GM18502 (cell line): ENCODE measurements at regions not wholly inside any gene's neighbourhood (a gene's known extent, or its start where the extent isn't known, plus 50 kb on each side); places are given as distances from the start of the nearest gene placed in this dataset.
"Not testable (repeated sequence)": the region's sequence is repeated elsewhere in the genome, so short reads cannot be mapped to it uniquely, and the experiment has no call there.

Source experiments
- ATAC-seq: cut with Tn5 transposase; IDR thresholded peaks from one replicate; pipeline ENCODE4 v1.9.1; 2021; ENCODE audit warnings: mild to moderate bottlenecking; ENCODE audit not compliant: unreplicated experiment, poor library complexity

DNA sequence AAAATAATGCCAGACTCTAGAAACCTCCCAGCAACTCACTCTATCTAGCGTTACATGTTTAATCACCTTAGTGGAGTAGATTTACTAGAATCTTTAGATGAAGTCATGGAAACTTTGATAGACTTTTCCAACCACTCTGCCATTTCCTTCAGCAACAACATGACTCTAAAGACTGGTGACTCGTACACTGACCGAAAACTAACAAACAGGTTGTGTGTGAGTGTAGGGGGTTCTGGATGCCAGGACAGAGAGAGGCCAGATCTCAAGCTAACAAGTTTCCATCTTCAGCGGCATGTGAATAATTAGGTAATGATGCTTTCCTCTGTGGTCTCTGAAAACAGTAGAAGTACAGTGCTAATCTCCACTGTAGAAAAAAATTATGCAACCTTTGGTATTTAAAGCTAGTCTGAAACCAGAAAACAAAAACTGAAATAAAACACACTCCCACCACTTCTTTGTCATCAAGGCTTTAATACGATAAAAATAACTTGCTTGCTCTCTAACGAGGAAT is 286.4 kb downstream of the PRDM5 start:
- ATAC-seq: no peak

GRCh38 chr4:120633810-120634209 is 288.7 kb downstream of the PRDM5 start:
- ATAC-seq: no peak

DNA sequence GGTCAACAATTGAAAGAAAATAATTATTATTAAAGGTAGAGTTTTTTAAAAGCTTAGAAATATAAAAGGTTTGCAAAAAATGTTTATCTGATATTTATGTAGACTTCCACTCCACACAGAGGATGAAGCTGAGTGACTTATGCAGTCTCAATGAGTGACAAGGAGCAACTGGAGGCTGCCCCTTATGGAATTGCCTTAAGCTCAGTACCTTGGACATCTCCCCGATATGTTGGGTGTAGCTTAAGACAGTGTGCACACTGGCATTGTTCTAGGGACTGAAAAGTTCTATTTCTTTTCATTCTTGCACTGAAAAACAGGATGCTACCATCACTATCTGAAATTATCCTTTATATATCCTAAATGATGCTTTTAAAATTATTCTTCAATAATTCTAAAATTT is 292.1 kb downstream of the PRDM5 start:
- ATAC-seq: no peak

GRCh38 chr4:120629546-120630108 is 292.9 kb downstream of the PRDM5 start:
- ATAC-seq: no peak

DNA sequence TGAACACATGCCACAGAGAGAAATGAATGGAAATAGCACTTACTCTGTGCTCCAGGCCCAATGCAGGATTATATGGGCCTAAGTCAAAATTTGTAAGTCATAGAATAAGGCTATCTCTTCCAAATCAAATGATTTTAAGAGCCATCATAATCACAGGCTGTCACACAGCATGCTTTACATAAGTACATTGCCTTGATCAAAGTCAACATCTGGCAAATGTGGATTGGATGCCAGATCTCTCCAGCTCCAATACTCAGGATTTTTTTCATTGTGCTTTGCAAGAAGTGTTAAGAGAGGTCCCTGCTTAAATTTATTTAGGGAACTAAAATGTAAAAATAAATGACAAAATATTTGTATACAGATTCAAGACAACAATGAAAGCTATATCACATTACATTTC is 299.9 kb downstream of the PRDM5 start:
- no peak for ATAC-seq

GRCh38 chr4:120617171-120617570 is 305.4 kb downstream of the PRDM5 start:
- ATAC-seq: no peak

GRCh38 chr4:120616041-120616440 is 306.5 kb downstream of the PRDM5 start:
- no peak for ATAC-seq

- no peak for ATAC-seq
Measured at GRCh38 chr4:120613778-120614177, 308.7 kb downstream of the PRDM5 start.

DNA sequence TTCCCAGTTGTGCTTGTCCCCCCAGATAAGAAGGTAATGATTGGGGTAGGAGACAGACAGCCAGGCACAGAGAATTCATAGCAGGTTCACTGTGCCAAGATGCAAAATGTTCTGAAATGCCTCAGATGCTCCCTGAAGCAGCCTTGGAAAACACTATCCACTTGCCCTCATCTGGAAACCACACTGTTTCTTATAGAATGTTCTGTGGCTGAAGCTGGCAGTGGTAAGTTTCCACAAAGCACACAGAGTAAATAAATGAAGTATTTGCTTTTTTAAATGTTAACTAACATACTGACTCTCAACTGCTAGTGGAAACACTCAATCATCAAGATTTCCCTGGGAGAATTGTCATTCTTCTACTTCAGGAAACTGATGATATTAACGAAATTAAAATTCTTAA is 311.4 kb downstream of the PRDM5 start:
- ATAC-seq: no peak

DNA sequence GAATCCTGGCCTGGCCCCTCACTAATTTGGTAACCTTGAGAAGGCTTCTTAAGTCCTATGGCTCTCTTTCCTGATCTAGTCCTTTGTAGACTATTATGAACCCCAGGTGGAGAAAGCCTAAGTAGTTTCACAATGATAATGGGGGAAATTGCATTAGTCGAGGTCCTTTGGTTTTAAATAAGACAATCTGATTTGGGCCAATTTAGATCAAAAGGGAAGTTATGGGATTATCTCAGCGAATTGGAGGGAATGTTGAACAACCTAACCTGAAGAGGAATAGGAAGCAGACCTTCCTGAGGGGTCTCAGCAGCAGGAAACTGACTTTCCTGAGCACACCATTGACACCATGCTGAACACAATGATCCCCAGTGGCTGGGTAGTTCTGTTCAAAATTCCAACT is 331.5 kb downstream of the PRDM5 start:
- no peak for ATAC-seq

DNA sequence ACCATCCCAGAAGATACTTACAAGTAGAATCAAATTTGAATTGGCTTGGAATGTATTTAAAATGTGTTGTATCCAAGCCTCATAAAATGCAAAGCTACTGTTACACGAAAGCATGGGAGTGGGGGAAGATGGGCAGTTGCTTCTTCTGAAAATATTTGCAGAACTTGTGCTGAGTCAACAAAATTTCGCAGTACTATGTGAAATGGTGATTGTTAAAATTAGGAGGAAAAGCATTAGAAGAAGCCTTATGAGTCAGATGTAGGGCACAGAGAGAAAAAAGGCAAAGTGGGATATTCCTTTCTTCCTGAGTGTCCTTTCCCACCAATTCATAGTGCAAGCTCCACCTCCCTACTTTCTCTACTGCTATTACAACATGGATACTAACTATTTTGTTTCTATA is 332.7 kb downstream of the PRDM5 start:
- ATAC-seq: no peak

DNA sequence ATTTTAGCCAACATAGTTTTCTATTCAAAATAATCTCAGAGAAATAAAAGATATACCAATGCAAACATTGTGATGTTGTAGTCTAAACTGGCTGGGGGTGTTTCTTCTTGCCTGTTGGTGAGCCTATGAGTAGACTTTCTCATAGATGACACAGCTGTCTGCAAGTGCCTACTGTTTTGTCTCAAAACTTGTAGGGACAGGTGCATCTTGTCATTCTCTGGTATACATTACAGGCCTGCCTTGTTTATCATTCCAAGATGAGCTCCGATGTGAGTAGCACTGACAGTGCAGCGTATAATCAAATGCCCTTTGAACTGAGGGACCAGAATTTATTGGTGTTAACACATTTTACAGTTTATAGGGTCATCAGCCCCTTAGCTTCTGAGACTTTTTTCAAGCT is 353.8 kb downstream of the PRDM5 start:
- ATAC-seq: no peak

DNA sequence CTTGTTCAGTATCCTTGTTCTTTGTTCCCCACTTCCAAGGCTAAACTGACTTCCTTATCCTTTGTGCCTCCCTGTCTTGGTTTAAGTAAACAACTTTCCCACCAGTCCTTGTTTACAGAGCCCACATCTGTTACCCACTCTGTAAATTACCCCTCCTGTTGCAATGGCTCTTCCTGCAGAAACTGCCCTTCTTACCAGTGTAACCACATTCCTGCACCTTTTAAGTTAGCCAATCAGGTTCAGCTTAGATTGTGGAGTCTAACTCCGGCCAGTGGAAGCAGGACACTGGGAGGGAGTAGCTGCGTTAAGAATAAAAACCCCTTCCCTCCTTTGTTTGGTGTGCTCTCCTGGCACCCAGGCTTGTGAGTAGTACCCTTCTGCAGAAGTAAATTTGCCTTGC is 360.9 kb downstream of the PRDM5 start:
- ATAC-seq: no peak

DNA sequence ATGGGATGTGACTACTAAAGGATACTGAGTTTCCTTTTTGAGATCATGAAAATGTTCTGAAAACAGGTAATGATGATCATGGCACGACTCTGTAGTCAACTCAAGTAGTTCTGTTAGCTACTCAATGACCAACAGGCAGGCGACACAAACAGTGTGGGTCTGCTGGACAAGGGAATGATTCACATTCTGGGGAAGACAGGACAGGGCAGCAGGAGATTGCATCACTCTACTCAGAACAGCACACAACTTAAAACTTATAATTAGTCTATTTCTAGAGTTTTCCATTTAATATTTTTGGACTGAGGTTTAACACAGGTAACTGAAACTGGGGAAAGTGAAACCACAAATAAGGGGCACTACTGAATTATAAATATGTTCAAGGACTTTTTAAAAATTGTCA is 365.2 kb downstream of the PRDM5 start:
- no peak for ATAC-seq

- ATAC-seq: no peak
Measured at GRCh38 chr4:120555058-120555457, 367.5 kb downstream of the PRDM5 start.

DNA sequence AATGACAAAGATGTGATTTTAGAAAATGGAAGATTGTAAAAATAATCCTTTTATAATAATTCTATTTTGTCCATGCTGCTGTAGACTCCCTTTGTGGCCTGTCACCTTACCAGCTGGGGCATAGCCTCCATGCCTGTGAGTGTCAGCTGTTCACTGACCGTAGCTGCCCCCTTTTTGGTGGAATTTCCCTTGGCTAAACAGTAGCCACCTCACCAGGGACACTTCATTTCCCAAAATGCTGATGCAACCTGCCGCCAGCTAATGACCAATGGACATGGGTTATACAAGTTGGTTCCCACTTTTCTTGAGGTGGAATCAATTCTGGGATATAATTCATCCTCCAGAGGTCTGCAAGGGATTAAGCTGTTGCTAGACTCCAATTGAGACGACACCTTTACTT is 368.4 kb downstream of the PRDM5 start:
- no peak for ATAC-seq

GRCh38 chr4:120550624-120551220 is 371.8 kb downstream of the PRDM5 start:
- ATAC-seq: not testable (repeated sequence)

GRCh38 chr4:120549011-120549570 is 373.4 kb downstream of the PRDM5 start:
- no peak for ATAC-seq

DNA sequence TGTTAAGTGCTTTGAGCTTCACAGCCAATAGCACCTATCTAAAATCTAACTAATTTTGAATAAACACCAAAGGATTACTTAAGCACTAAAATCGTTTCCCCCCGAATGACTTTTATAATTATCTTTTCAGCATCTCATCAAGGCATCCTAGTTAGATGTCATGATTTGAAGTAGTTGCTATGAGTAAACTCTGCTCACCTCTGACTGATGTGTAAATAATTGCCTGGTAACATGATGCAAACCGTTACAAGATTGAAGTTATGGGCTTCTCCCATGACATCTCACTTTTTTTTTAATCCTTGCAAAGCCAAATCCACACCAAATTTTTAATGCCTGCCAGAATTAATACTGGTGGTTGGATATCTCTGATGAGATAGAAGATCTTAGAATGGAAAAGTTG is 377.1 kb downstream of the PRDM5 start:
- ATAC-seq: no peak

GRCh38 chr4:120544838-120545237 is 377.7 kb downstream of the PRDM5 start:
- no peak for ATAC-seq

DNA sequence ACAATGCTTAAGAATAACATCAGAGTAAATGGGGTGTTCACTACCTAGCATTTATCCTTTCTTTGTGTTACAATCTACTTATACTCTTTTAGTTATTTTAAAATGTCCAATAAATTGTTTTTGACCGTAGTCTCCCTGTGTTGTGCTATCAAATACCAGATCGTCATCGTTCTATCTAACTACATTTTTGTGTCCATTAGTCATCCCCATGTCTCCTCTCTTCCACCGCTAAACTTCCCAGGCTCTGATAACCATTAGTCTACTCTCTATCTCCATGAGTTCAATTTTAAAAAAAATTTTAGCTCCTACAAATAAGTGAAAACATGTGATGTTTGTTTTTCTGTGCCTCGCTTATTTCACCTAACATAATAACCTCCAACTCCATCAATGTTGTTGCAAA is 381.9 kb downstream of the PRDM5 start:
- ATAC-seq: no peak

DNA sequence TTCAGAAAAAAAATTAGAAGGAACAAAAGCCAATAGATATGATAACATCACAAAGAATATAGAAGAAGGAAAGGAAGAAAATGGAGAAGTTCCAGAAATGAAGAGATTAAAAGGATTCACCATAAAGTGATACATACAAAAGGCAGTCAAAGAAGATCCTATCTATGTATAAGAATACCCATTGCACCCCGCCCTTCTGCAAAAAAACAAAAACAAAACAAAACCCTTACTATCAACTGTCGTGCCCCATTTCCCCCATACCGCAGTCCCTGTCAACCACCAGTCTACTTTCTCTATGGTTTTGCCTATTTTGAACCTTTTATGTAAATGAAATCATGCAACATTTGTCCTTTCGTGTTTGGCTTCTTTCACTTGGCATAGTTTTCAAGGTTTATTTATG is 385.6 kb downstream of the PRDM5 start:
- no peak for ATAC-seq
